HL-60 (cell line): ENCODE measurements at regions not wholly inside any gene's neighbourhood (a gene's known extent, or its start where the extent isn't known, plus 50 kb on each side); places are given as distances from the start of the nearest gene placed in this dataset.

ENCODE experiments used
- GABPA ChIP-seq: IDR thresholded peaks from 2 replicates; pipeline ENCODE4 v1.6.1; 2012; ENCODE audit warnings: low read depth
- POLR2AphosphoS5 ChIP-seq: IDR thresholded peaks from 2 replicates; pipeline ENCODE4 v1.6.1; 2012; ENCODE audit warnings: low read depth
- TF ChIP-seq, protein P1 (sequence below): IDR thresholded peaks from one replicate; pipeline ENCODE4 v1.5.1; 2011; ENCODE audit warnings: low read length, control low read depth, inconsistent platforms; ENCODE audit not compliant: insufficient read depth
- TF ChIP-seq, protein P2 (sequence below): IDR thresholded peaks from 2 replicates; pipeline ENCODE4 v1.6.1; 2012; ENCODE audit warnings: low read depth; ENCODE audit not compliant: insufficient replicate concordance

DNA sequence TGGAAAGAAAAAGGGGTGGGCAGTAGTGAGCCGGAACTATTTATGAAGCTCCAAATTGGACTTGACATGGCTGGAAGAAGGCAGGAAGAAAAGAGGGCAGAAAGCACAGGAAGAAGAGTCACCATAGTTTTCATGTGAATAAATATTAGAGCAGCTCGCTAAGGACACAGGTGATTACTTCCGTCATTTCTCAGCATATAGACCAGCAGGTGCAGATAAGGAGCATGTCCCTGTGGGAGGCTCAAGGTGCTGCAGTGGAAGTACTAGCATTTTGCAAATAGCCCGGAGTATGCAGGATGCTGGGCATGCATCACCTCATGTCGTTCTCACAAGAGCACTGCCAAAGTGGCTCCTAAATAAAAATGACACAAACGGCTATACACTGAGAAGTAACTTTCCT, 71.3 kb upstream of the HTR4 start:
- TF ChIP-seq, protein P1, sequence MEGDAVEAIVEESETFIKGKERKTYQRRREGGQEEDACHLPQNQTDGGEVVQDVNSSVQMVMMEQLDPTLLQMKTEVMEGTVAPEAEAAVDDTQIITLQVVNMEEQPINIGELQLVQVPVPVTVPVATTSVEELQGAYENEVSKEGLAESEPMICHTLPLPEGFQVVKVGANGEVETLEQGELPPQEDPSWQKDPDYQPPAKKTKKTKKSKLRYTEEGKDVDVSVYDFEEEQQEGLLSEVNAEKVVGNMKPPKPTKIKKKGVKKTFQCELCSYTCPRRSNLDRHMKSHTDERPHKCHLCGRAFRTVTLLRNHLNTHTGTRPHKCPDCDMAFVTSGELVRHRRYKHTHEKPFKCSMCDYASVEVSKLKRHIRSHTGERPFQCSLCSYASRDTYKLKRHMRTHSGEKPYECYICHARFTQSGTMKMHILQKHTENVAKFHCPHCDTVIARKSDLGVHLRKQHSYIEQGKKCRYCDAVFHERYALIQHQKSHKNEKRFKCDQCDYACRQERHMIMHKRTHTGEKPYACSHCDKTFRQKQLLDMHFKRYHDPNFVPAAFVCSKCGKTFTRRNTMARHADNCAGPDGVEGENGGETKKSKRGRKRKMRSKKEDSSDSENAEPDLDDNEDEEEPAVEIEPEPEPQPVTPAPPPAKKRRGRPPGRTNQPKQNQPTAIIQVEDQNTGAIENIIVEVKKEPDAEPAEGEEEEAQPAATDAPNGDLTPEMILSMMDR, result no peak
- TF ChIP-seq POLR2AphosphoS5 (no peak), GABPA (no peak)
- TF ChIP-seq, protein P2, sequence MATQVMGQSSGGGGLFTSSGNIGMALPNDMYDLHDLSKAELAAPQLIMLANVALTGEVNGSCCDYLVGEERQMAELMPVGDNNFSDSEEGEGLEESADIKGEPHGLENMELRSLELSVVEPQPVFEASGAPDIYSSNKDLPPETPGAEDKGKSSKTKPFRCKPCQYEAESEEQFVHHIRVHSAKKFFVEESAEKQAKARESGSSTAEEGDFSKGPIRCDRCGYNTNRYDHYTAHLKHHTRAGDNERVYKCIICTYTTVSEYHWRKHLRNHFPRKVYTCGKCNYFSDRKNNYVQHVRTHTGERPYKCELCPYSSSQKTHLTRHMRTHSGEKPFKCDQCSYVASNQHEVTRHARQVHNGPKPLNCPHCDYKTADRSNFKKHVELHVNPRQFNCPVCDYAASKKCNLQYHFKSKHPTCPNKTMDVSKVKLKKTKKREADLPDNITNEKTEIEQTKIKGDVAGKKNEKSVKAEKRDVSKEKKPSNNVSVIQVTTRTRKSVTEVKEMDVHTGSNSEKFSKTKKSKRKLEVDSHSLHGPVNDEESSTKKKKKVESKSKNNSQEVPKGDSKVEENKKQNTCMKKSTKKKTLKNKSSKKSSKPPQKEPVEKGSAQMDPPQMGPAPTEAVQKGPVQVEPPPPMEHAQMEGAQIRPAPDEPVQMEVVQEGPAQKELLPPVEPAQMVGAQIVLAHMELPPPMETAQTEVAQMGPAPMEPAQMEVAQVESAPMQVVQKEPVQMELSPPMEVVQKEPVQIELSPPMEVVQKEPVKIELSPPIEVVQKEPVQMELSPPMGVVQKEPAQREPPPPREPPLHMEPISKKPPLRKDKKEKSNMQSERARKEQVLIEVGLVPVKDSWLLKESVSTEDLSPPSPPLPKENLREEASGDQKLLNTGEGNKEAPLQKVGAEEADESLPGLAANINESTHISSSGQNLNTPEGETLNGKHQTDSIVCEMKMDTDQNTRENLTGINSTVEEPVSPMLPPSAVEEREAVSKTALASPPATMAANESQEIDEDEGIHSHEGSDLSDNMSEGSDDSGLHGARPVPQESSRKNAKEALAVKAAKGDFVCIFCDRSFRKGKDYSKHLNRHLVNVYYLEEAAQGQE, result no peak
